ENCODE measurements at regions not wholly inside any gene's neighbourhood (a gene's known extent, or its start where the extent isn't known, plus 50 kb on each side); places are given as distances from the start of the nearest gene placed in this dataset.

GRCh38 chr7:155191137-155191536, 106.5 kb upstream of the INSIG1 start:
- Histone ChIP-seq H3K27me3 (ENCODE audit: control insufficient read depth in 1 of 2, insufficient read depth in 2 of 2, low read length in 2 of 2) (peaks cover 6 to 14% of the 10 kb centered on the region in 2 donors), H3K9me3 (ENCODE audit: control insufficient read depth in 2 of 2, low read length in 2 of 2) (peaks cover under 1 to 1% of the 10 kb centered on the region in 2 donors), H3K4me1 (ENCODE audit: control insufficient read depth, insufficient read depth, low read length) (no peaks in the 10 kb centered on the region), H3K9ac (ENCODE audit: low read length in 2 of 2) (no peak overlapping the region), H3K27ac (ENCODE audit: low read length) (no peak overlapping the region), H3K36me3 (ENCODE audit: control insufficient read depth in 2 of 2, insufficient read depth in 2 of 2, low read length in 2 of 2) (no peaks in the 10 kb centered on the region), H3K4me3 (ENCODE audit: low read length in 2 of 2) (no peak overlapping the region)

- no peak overlapping the region for H3K27ac ChIP-seq (ENCODE audit: low read length)
- H3K9ac ChIP-seq (ENCODE audit: low read length in 2 of 2), result no peak overlapping the region
- H3K36me3 ChIP-seq (ENCODE audit: control insufficient read depth in 2 of 2, insufficient read depth in 2 of 2, low read length in 2 of 2), result no peaks in the 10 kb centered on the region
- H3K27me3 ChIP-seq (ENCODE audit: control insufficient read depth in 1 of 2, insufficient read depth in 2 of 2, low read length in 2 of 2), result peaks cover 6 to 14% of the 10 kb centered on the region in 2 donors
- H3K9me3 ChIP-seq (ENCODE audit: control insufficient read depth in 2 of 2, low read length in 2 of 2), result peaks cover 0 to 4% of the 10 kb centered on the region in 2 donors
- no peak overlapping the region for H3K4me3 ChIP-seq (ENCODE audit: low read length in 2 of 2)
- no peaks in the 10 kb centered on the region for H3K4me1 ChIP-seq (ENCODE audit: control insufficient read depth, insufficient read depth, low read length)
Measured at GRCh38 chr7:155191901-155192478, 105.7 kb upstream of the INSIG1 start.

GRCh38 chr7:155192961-155193640, 104.6 kb upstream of the INSIG1 start:
- Histone ChIP-seq H3K27me3 (ENCODE audit: control insufficient read depth in 1 of 2, insufficient read depth in 2 of 2, low read length in 2 of 2) (peaks cover 6 to 14% of the 10 kb centered on the region in 2 donors), H3K4me1 (ENCODE audit: control insufficient read depth, insufficient read depth, low read length) (no peaks in the 10 kb centered on the region), H3K27ac (ENCODE audit: low read length) (no peak overlapping the region), H3K9me3 (ENCODE audit: control insufficient read depth in 2 of 2, low read length in 2 of 2) (peaks cover 0 to 6% of the 10 kb centered on the region in 2 donors), H3K9ac (ENCODE audit: low read length in 2 of 2) (no peak overlapping the region), H3K36me3 (ENCODE audit: control insufficient read depth in 2 of 2, insufficient read depth in 2 of 2, low read length in 2 of 2) (no peaks in the 10 kb centered on the region), H3K4me3 (ENCODE audit: low read length in 2 of 2) (no peak overlapping the region)

DNA sequence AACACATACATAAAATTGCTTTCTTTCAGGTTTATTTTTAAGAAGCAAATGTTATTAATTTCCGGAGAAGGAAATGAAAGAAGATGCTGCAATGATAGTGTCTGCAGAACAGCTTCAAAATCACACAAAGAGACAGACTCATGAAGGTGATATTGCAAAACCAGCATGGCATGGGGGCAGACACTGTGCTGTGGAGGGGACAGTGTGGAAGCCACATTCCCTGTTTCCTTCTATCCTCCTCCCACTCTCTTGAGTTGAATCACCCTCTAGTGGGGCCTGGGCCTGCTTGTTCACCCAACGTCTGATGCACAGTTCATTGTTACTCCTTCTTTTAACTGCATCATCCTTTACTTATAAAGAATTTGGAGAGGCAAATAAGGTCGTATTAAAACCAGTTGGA, 104.0 kb upstream of the INSIG1 start:
- Histone ChIP-seq H3K36me3 (ENCODE audit: control insufficient read depth in 2 of 2, insufficient read depth in 2 of 2, low read length in 2 of 2) (no peaks in the 10 kb centered on the region), H3K4me1 (ENCODE audit: control insufficient read depth, insufficient read depth, low read length) (no peaks in the 10 kb centered on the region), H3K9me3 (ENCODE audit: control insufficient read depth in 2 of 2, low read length in 2 of 2) (peaks cover 0 to 6% of the 10 kb centered on the region in 2 donors), H3K9ac (ENCODE audit: low read length in 2 of 2) (no peak overlapping the region), H3K27ac (ENCODE audit: low read length) (no peak overlapping the region), H3K27me3 (ENCODE audit: control insufficient read depth in 1 of 2, insufficient read depth in 2 of 2, low read length in 2 of 2) (peaks cover 6 to 14% of the 10 kb centered on the region in 2 donors), H3K4me3 (ENCODE audit: low read length in 2 of 2) (no peak overlapping the region)

- no peak overlapping the region for H3K27ac ChIP-seq (ENCODE audit: low read length)
- no peak overlapping the region for H3K4me3 ChIP-seq (ENCODE audit: low read length in 2 of 2)
- H3K4me1 ChIP-seq (ENCODE audit: control insufficient read depth, insufficient read depth, low read length), result no peaks in the 10 kb centered on the region
- peaks cover 0 to 6% of the 10 kb centered on the region in 2 donors for H3K9me3 ChIP-seq (ENCODE audit: control insufficient read depth in 2 of 2, low read length in 2 of 2)
- no peaks in the 10 kb centered on the region for H3K36me3 ChIP-seq (ENCODE audit: control insufficient read depth in 2 of 2, insufficient read depth in 2 of 2, low read length in 2 of 2)
- peaks cover 6 to 14% of the 10 kb centered on the region in 2 donors for H3K27me3 ChIP-seq (ENCODE audit: control insufficient read depth in 1 of 2, insufficient read depth in 2 of 2, low read length in 2 of 2)
- H3K9ac ChIP-seq (ENCODE audit: low read length in 2 of 2), result no peak overlapping the region
Measured at GRCh38 chr7:155194382-155195140, 103.1 kb upstream of the INSIG1 start.

DNA sequence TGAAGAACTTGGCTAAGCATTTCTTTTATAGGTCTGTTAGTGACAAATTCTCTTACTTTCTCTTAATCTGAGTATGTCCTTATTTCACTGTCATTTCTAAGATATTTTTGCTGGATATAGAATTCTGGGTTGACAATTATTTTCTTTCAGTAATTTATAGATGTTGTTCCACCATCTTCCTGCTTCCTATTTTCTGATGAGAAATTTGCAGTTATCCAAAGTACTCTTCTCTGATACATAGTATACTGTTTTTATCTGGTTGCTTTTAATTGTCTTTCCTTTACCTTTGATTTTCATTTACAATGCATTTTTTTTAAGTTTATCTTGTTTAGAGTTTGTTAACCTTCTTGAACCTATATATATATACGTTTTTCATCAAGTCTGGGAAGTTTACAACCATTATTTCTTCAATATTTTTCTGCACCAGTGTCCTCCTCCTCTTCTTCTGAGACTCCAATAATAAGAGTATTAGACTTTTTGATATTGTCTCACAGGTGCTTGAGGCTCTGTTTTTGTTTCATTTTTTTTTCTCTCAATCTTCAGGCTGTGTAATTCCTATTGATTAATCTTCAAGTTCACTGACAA, 101.6 kb upstream of the INSIG1 start:
- Histone ChIP-seq H3K9ac (ENCODE audit: low read length in 2 of 2) (no peak overlapping the region), H3K36me3 (ENCODE audit: control insufficient read depth in 2 of 2, insufficient read depth in 2 of 2, low read length in 2 of 2) (no peaks in the 10 kb centered on the region), H3K4me1 (ENCODE audit: control insufficient read depth, insufficient read depth, low read length) (no peaks in the 10 kb centered on the region), H3K9me3 (ENCODE audit: control insufficient read depth in 2 of 2, low read length in 2 of 2) (peaks cover 0 to 6% of the 10 kb centered on the region in 2 donors), H3K4me3 (ENCODE audit: low read length in 2 of 2) (no peak overlapping the region), H3K27me3 (ENCODE audit: control insufficient read depth in 1 of 2, insufficient read depth in 2 of 2, low read length in 2 of 2) (peaks cover 3 to 12% of the 10 kb centered on the region in 2 donors), H3K27ac (ENCODE audit: low read length) (no peak overlapping the region)

DNA sequence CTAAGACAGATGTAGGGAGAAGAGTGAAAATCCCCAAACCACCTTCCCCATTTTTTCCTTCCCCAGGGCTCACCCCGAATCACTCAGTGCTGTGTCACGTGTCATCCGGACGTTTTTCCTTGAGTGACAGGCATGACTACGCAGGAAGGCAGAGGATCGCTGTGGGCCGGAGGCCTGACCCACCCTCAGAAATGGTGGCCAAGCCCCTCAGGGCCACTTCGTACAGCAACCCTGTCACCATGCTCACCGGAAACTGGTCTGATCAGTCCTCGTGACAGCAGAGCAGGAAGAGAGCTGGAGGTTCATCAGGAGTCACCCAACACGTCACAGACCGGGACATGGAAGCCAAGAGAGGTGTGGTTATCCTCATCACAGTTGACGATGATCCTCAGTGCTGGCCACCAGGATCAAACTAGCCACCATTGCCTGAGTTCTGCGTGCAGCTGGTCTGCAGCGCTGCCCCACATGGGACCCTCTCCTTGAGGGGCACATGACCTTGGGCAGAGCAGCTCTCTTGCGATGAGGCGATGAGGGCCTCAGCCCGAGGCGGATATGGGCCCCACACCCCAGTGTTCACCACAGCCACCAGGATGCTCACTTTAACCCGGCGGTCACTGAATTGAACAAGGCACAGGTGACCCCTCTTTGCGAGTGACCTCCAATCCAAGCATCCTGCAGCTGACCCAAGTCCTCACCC, 99.3 kb upstream of the INSIG1 start:
- Histone ChIP-seq H3K9me3 (ENCODE audit: control insufficient read depth in 2 of 2, low read length in 2 of 2) (peaks cover 0 to 6% of the 10 kb centered on the region in 2 donors), H3K4me1 (ENCODE audit: control insufficient read depth, insufficient read depth, low read length) (no peaks in the 10 kb centered on the region), H3K27ac (ENCODE audit: low read length) (no peak overlapping the region), H3K9ac (ENCODE audit: low read length in 2 of 2) (no peak overlapping the region), H3K4me3 (ENCODE audit: low read length in 2 of 2) (no peak overlapping the region), H3K36me3 (ENCODE audit: control insufficient read depth in 2 of 2, insufficient read depth in 2 of 2, low read length in 2 of 2) (no peaks in the 10 kb centered on the region), H3K27me3 (ENCODE audit: control insufficient read depth in 1 of 2, insufficient read depth in 2 of 2, low read length in 2 of 2) (peaks cover 3 to 4% of the 10 kb centered on the region in 2 donors)

- no peak overlapping the region for H3K4me3 ChIP-seq (ENCODE audit: low read length in 2 of 2)
- no peak overlapping the region for H3K9ac ChIP-seq (ENCODE audit: low read length in 2 of 2)
- H3K27me3 ChIP-seq (ENCODE audit: control insufficient read depth in 1 of 2, insufficient read depth in 2 of 2, low read length in 2 of 2), result peaks cover 3 to 6% of the 10 kb centered on the region in 2 donors
- H3K36me3 ChIP-seq (ENCODE audit: control insufficient read depth in 2 of 2, insufficient read depth in 2 of 2, low read length in 2 of 2), result no peaks in the 10 kb centered on the region
- H3K9me3 ChIP-seq (ENCODE audit: control insufficient read depth in 2 of 2, low read length in 2 of 2), result peaks cover 0 to 6% of the 10 kb centered on the region in 2 donors
- H3K4me1 ChIP-seq (ENCODE audit: control insufficient read depth, insufficient read depth, low read length), result no peaks in the 10 kb centered on the region
- H3K27ac ChIP-seq (ENCODE audit: low read length), result no peak overlapping the region
Measured at GRCh38 chr7:155198901-155199845, 98.5 kb upstream of the INSIG1 start.

- H3K27me3 ChIP-seq (ENCODE audit: control insufficient read depth in 1 of 2, insufficient read depth in 2 of 2, low read length in 2 of 2), result peaks cover 4 to 11% of the 10 kb centered on the region in 2 donors
- H3K27ac ChIP-seq (ENCODE audit: low read length), result no peak overlapping the region
- peaks cover 0 to 6% of the 10 kb centered on the region in 2 donors for H3K9me3 ChIP-seq (ENCODE audit: control insufficient read depth in 2 of 2, low read length in 2 of 2)
- peaks cover 8% of the 10 kb centered on the region for H3K4me1 ChIP-seq (ENCODE audit: control insufficient read depth, insufficient read depth, low read length)
- no peaks in the 10 kb centered on the region for H3K36me3 ChIP-seq (ENCODE audit: control insufficient read depth in 2 of 2, insufficient read depth in 2 of 2, low read length in 2 of 2)
- no peak overlapping the region for H3K4me3 ChIP-seq (ENCODE audit: low read length in 2 of 2)
- no peak overlapping the region for H3K9ac ChIP-seq (ENCODE audit: low read length in 2 of 2)
Measured at GRCh38 chr7:155201325-155202087, 96.2 kb upstream of the INSIG1 start.

Data from stomach smooth muscle (tissue), 2 donors.